Ramos (cell line): ENCODE measurements at regions not wholly inside any gene's neighbourhood (a gene's known extent, or its start where the extent isn't known, plus 50 kb on each side); places are given as distances from the start of the nearest gene placed in this dataset.

Experiments used
- in situ Hi-C: fragments of 300-500 bp; cut with MboI; formaldehyde crosslinking; loops from one replicate; pipeline ENCODE4 v1.14.3; 2022; ENCODE audit warnings: low sequenced_read_pairs; ENCODE audit not compliant: unreplicated experiment

GRCh38 chr9:1319436-1319835, 269.3 kb downstream of the DMRT2 start:
- in situ Hi-C loops, result no loop called here

GRCh38 chr9:1320051-1320557, 269.9 kb downstream of the DMRT2 start:
- in situ Hi-C loops, result no loop called here

GRCh38 chr9:1320607-1321195, 270.5 kb downstream of the DMRT2 start:
- in situ Hi-C loops, result no loop called here

GRCh38 chr9:1327467-1327866, 277.3 kb downstream of the DMRT2 start:
- in situ Hi-C loops, result no loop called here

GRCh38 chr9:1328341-1328740, 278.2 kb downstream of the DMRT2 start:
- in situ Hi-C loops, result no loop called here

GRCh38 chr9:1331546-1332038, 281.4 kb downstream of the DMRT2 start:
- in situ Hi-C loops, result no loop called here

GRCh38 chr9:1332156-1332555, 282.0 kb downstream of the DMRT2 start:
- in situ Hi-C loops, result no loop called here

GRCh38 chr9:1335174-1335573, 285.0 kb downstream of the DMRT2 start:
- in situ Hi-C loops, result no loop called here

GRCh38 chr9:1337169-1337568, 287.0 kb downstream of the DMRT2 start:
- in situ Hi-C loops, result no loop called here

- in situ Hi-C loops, result no loop called here
These were observed 290.2 kb downstream of the DMRT2 start for GRCh38 chr9:1340390-1340789.

- in situ Hi-C loops, result no loop called here
These were observed 303.1 kb downstream of the DMRT2 start for GRCh38 chr9:1353291-1353690.

- in situ Hi-C loops, result no loop called here
These were observed 303.9 kb downstream of the DMRT2 start for GRCh38 chr9:1354086-1354485.

GRCh38 chr9:1354606-1355005, 304.4 kb downstream of the DMRT2 start:
- in situ Hi-C loops, result no loop called here

GRCh38 chr9:1355656-1356055, 305.5 kb downstream of the DMRT2 start:
- in situ Hi-C loops, result no loop called here

- in situ Hi-C loops, result no loop called here
These were observed 312.7 kb downstream of the DMRT2 start for GRCh38 chr9:1362845-1363244.

- in situ Hi-C loops, result no loop called here
These were observed 316.1 kb downstream of the DMRT2 start for GRCh38 chr9:1366276-1366675.

- in situ Hi-C loops, result no loop called here
These were observed 319.1 kb downstream of the DMRT2 start for GRCh38 chr9:1369297-1369696.

GRCh38 chr9:1373445-1373844, 323.3 kb downstream of the DMRT2 start:
- in situ Hi-C loops, result no loop called here

GRCh38 chr9:1383899-1384455, 333.8 kb downstream of the DMRT2 start:
- in situ Hi-C loops, result no loop called here

- in situ Hi-C loops, result no loop called here
These were observed 334.7 kb downstream of the DMRT2 start for GRCh38 chr9:1384816-1385215.

- in situ Hi-C loops, result no loop called here
These were observed 336.3 kb downstream of the DMRT2 start for GRCh38 chr9:1386420-1386819.

GRCh38 chr9:1388216-1388615, 338.1 kb downstream of the DMRT2 start:
- in situ Hi-C loops, result no loop called here
